ENCODE measurements at regions not wholly inside any gene's neighbourhood (a gene's known extent, or its start where the extent isn't known, plus 50 kb on each side); places are given as distances from the start of the nearest gene placed in this dataset.

GRCh38 chr6:170174771-170175643 is 115.9 kb downstream of the DLL1 start:
- TF ChIP-seq, protein P1, sequence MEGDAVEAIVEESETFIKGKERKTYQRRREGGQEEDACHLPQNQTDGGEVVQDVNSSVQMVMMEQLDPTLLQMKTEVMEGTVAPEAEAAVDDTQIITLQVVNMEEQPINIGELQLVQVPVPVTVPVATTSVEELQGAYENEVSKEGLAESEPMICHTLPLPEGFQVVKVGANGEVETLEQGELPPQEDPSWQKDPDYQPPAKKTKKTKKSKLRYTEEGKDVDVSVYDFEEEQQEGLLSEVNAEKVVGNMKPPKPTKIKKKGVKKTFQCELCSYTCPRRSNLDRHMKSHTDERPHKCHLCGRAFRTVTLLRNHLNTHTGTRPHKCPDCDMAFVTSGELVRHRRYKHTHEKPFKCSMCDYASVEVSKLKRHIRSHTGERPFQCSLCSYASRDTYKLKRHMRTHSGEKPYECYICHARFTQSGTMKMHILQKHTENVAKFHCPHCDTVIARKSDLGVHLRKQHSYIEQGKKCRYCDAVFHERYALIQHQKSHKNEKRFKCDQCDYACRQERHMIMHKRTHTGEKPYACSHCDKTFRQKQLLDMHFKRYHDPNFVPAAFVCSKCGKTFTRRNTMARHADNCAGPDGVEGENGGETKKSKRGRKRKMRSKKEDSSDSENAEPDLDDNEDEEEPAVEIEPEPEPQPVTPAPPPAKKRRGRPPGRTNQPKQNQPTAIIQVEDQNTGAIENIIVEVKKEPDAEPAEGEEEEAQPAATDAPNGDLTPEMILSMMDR (IDR thresholded peaks at IDR 0.05; ENCODE audit: insufficient read depth, low read length, poor library complexity, severe bottlenecking) = no peak
- no peak for TF ChIP-seq EZH2phosphoT487 (conservative IDR thresholded peaks at IDR 0.05; ENCODE audit: low read length)

Data from SU-DHL-6 (cell line).